Kidney (tissue), 13 donors: ENCODE measurements at regions not wholly inside any gene's neighbourhood (a gene's known extent, or its start where the extent isn't known, plus 50 kb on each side); places are given as distances from the start of the nearest gene placed in this dataset.

Experiments used
- DNase-seq, 5 donors: peaks; one replicate each; pipeline ENCODE4 v3.0.0-alpha.2; 2013 to 2020
- FAIRE-seq: peaks from 2 replicates; lab custom pipeline; 2012; peaks lifted over from hg19 to GRCh38; lab: Jason Lieb, UNC
- H3K27ac ChIP-seq, 2 donors: one replicate each; pipeline ENCODE4 v1.7.0; 2013; ENCODE audit warnings: low read depth in 2 of 2, low read length in 2 of 2, inconsistent platforms in 1 of 2
- H3K27me3 ChIP-seq: one replicate; pipeline ENCODE4 v1.7.1; 2013; ENCODE audit warnings: low read length, inconsistent platforms; ENCODE audit not compliant: control insufficient read depth, insufficient read depth
- H3K36me3 ChIP-seq, 3 donors: one replicate each; pipeline versions ENCODE4 v1.7.0 to v1.7.1; 2013; ENCODE audit warnings: low read length in 3 of 3, control low read depth in 1 of 3, inconsistent platforms in 1 of 3; ENCODE audit not compliant: insufficient read depth in 3 of 3, control insufficient read depth in 2 of 3
- H3K4me1 ChIP-seq, 3 donors: one replicate each; pipeline versions ENCODE4 v1.7.0 to v1.7.1; 2013; ENCODE audit warnings: low read length in 3 of 3, inconsistent platforms in 1 of 3, low read depth in 1 of 3; ENCODE audit not compliant: control insufficient read depth in 2 of 3, insufficient read depth in 2 of 3
- H3K4me3 ChIP-seq, 3 donors: one replicate each; pipeline versions ENCODE4 v1.7.0 to v1.8.1; 2013; ENCODE audit warnings: low read length in 3 of 3, control low read depth in 1 of 3, inconsistent platforms in 1 of 3
- H3K9ac ChIP-seq, 3 donors: one replicate each; pipeline versions ENCODE4 v1.7.0 to v1.7.1; 2013; ENCODE audit warnings: low read length in 3 of 3, control low read depth in 1 of 3, inconsistent platforms in 1 of 3
- H3K9me3 ChIP-seq, 3 donors: one replicate each; pipeline versions ENCODE4 v1.7.0 to v1.7.1; 2013; ENCODE audit warnings: low read length in 3 of 3, control low read depth in 1 of 3, inconsistent platforms in 1 of 3; ENCODE audit not compliant: control insufficient read depth in 2 of 3, insufficient read depth in 1 of 3
- intact Hi-C: fragments of 100-400 bp; cut with DNase I; formaldehyde crosslinking; loops from one replicate; pipeline ENCODE4 v1.11.1; 2022
- TF ChIP-seq, protein P1 (sequence below): IDR thresholded peaks from 3 replicates; pipeline ENCODE4 v1.5.1; 2012; ENCODE audit warnings: mild to moderate bottlenecking, moderate library complexity, borderline replicate concordance; ENCODE audit not compliant: insufficient read depth; ENCODE audit errors: extremely low read depth
- donor health status: control.
- donor health status: control.
- donor health status: control.
- donor health status: control.
- donor health status: control.
- donor health status: DM: yes; HTN: yes; CAD: no.
- donor health status: Normal renal cell carcinoma (clear cell type).

- no peaks in the 10 kb centered on the region for H3K9me3 ChIP-seq
- H3K36me3 ChIP-seq = no peaks in the 10 kb centered on the region
- TF ChIP-seq, protein P1, sequence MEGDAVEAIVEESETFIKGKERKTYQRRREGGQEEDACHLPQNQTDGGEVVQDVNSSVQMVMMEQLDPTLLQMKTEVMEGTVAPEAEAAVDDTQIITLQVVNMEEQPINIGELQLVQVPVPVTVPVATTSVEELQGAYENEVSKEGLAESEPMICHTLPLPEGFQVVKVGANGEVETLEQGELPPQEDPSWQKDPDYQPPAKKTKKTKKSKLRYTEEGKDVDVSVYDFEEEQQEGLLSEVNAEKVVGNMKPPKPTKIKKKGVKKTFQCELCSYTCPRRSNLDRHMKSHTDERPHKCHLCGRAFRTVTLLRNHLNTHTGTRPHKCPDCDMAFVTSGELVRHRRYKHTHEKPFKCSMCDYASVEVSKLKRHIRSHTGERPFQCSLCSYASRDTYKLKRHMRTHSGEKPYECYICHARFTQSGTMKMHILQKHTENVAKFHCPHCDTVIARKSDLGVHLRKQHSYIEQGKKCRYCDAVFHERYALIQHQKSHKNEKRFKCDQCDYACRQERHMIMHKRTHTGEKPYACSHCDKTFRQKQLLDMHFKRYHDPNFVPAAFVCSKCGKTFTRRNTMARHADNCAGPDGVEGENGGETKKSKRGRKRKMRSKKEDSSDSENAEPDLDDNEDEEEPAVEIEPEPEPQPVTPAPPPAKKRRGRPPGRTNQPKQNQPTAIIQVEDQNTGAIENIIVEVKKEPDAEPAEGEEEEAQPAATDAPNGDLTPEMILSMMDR = no peak
- H3K4me1 ChIP-seq = no peaks in the 10 kb centered on the region
- H3K4me3 ChIP-seq = no peak overlapping the region
- no peak overlapping the region for H3K27ac ChIP-seq
- DNase-seq = no peak
- intact Hi-C loops = no loop called here
- no peak for FAIRE-seq
- H3K27me3 ChIP-seq = no peaks in the 10 kb centered on the region
- H3K9ac ChIP-seq = no peak overlapping the region
These were observed 369.6 kb downstream of the NAF1 start for GRCh38 chr4:162797108-162797507.

- TF ChIP-seq, protein P1 = no peak
- H3K4me1 ChIP-seq = no peaks in the 10 kb centered on the region
- no peaks in the 10 kb centered on the region for H3K9me3 ChIP-seq
- no peak overlapping the region for H3K27ac ChIP-seq
- intact Hi-C loops = no loop called here
- FAIRE-seq = no peak
- DNase-seq = no peak
- H3K27me3 ChIP-seq = no peaks in the 10 kb centered on the region
- H3K36me3 ChIP-seq = no peaks in the 10 kb centered on the region
- H3K4me3 ChIP-seq = no peak overlapping the region
- no peak overlapping the region for H3K9ac ChIP-seq
These were observed 373.1 kb downstream of the NAF1 start for GRCh38 chr4:162793571-162793970.

DNA sequence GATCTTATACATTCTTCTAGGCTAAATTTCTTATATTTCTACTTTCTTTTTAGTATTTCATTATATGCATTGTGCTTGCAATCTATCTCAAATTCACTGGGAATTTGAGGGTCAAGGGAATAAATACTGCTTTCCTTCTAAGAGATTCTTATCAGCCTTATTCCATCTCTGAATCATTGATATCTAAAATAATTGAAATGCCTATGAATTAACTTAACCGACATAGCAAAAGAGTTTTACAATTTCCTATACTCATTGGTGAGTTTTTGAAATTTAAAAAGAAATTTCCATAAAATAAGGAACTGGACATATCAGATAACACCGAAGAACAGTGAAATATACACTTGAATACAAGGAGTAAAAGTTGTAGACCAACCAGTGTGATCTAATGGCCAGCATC lies 373.7 kb downstream of the NAF1 start:
- intact Hi-C loops = no loop called here
- Histone ChIP-seq H3K36me3 (no peaks in the 10 kb centered on the region), H3K27me3 (no peaks in the 10 kb centered on the region), H3K4me1 (no peaks in the 10 kb centered on the region), H3K9ac (no peak overlapping the region), H3K4me3 (no peak overlapping the region), H3K27ac (no peak overlapping the region), H3K9me3 (no peaks in the 10 kb centered on the region)
- FAIRE-seq = no peak
- TF ChIP-seq, protein P1 = no peak
- DNase-seq = no peak

GRCh38 chr4:162791226-162791625 lies 375.5 kb downstream of the NAF1 start:
- Histone ChIP-seq H3K9me3 (no peaks in the 10 kb centered on the region), H3K4me1 (no peaks in the 10 kb centered on the region), H3K4me3 (no peak overlapping the region), H3K27me3 (no peaks in the 10 kb centered on the region), H3K27ac (no peak overlapping the region), H3K9ac (no peak overlapping the region), H3K36me3 (no peaks in the 10 kb centered on the region)
- intact Hi-C loops = no loop called here
- FAIRE-seq (no peak), DNase-seq (no peak)
- TF ChIP-seq, protein P1 = no peak
